ENCODE measurements at regions not wholly inside any gene's neighbourhood (a gene's known extent, or its start where the extent isn't known, plus 50 kb on each side); places are given as distances from the start of the nearest gene placed in this dataset.

GRCh38 chr20:56697476-56697875, 68.4 kb downstream of the TFAP2C start:
- DNase-seq (ENCODE audit: extremely low spot score), result no peak
- TF ChIP-seq FOXK2 (IDR thresholded peaks at IDR 0.05), result no peak
- TF ChIP-seq FOXM1 (IDR thresholded peaks at IDR 0.05; ENCODE audit: borderline replicate concordance), result no peak
- TF ChIP-seq SUZ12 (IDR thresholded peaks at IDR 0.05), result no peak
- TF ChIP-seq L3MBTL2 (conservative IDR thresholded peaks at IDR 0.05), result no peak
- TF ChIP-seq ARNT (IDR thresholded peaks at IDR 0.05), result no peak
- TF ChIP-seq BHLHE40 (IDR thresholded peaks at IDR 0.05; ENCODE audit: borderline replicate concordance), result no peak
- TF ChIP-seq LEF1 (IDR thresholded peaks at IDR 0.05; ENCODE audit: borderline replicate concordance), result no peak
- TF ChIP-seq SP1 (IDR thresholded peaks at IDR 0.05), result no peak
- TF ChIP-seq TARDBP (IDR thresholded peaks at IDR 0.05), result no peak
- TF ChIP-seq FOXA1 (IDR thresholded peaks at IDR 0.05), result no peak
- no peak for TF ChIP-seq CTBP1 (IDR thresholded peaks at IDR 0.05; ENCODE audit: borderline replicate concordance)
- no peak for TF ChIP-seq NFRKB (IDR thresholded peaks at IDR 0.05)
- POLR2A ChIA-PET, result no interaction called here
- CTCF ChIA-PET, result no interaction called here

- POLR2A ChIA-PET, result no interaction called here
- TF ChIP-seq ZNF384 (IDR thresholded peaks at IDR 0.05), result no peak
- TF ChIP-seq ELF4 (IDR thresholded peaks at IDR 0.05), result no peak
- TF ChIP-seq HDGF (IDR thresholded peaks at IDR 0.05; ENCODE audit: borderline replicate concordance), result no peak
- no peak for TF ChIP-seq ARNT (IDR thresholded peaks at IDR 0.05)
- TF ChIP-seq FOXK2 (IDR thresholded peaks at IDR 0.05), result no peak
- no peak for TF ChIP-seq NFRKB (IDR thresholded peaks at IDR 0.05)
- no peak for TF ChIP-seq PKNOX1 (IDR thresholded peaks at IDR 0.05)
- no peak for TF ChIP-seq FOXM1 (IDR thresholded peaks at IDR 0.05; ENCODE audit: borderline replicate concordance)
- no peak for TF ChIP-seq FOXA1 (IDR thresholded peaks at IDR 0.05)
- no peak for TF ChIP-seq LEF1 (IDR thresholded peaks at IDR 0.05; ENCODE audit: borderline replicate concordance)
- no peak for DNase-seq (ENCODE audit: extremely low spot score)
- CTCF ChIA-PET, result no interaction called here
Measured at GRCh38 chr20:56698297-56698696, 69.2 kb downstream of the TFAP2C start.

- ChIA-PET POLR2A (no interaction called here), CTCF (no interaction called here)
- DNase-seq (ENCODE audit: extremely low spot score), result no peak
- TF ChIP-seq FOXA1 (IDR thresholded peaks at IDR 0.05), result no peak
- no peak for TF ChIP-seq BHLHE40 (IDR thresholded peaks at IDR 0.05; ENCODE audit: borderline replicate concordance)
- TF ChIP-seq SUZ12 (IDR thresholded peaks at IDR 0.05), result no peak
- no peak for TF ChIP-seq NFRKB (IDR thresholded peaks at IDR 0.05)
- no peak for TF ChIP-seq FOXM1 (IDR thresholded peaks at IDR 0.05; ENCODE audit: borderline replicate concordance)
- no peak for TF ChIP-seq ARNT (IDR thresholded peaks at IDR 0.05)
- no peak for TF ChIP-seq HDGF (IDR thresholded peaks at IDR 0.05; ENCODE audit: borderline replicate concordance)
- TF ChIP-seq FOXK2 (IDR thresholded peaks at IDR 0.05), result no peak
- TF ChIP-seq ZNF384 (IDR thresholded peaks at IDR 0.05), result no peak
- no peak for TF ChIP-seq PKNOX1 (IDR thresholded peaks at IDR 0.05)
- TF ChIP-seq SP1 (IDR thresholded peaks at IDR 0.05), result no peak
- TF ChIP-seq TARDBP (IDR thresholded peaks at IDR 0.05), result no peak
- TF ChIP-seq LEF1 (IDR thresholded peaks at IDR 0.05; ENCODE audit: borderline replicate concordance), result no peak
- TF ChIP-seq ELF4 (IDR thresholded peaks at IDR 0.05), result no peak
- TF ChIP-seq L3MBTL2 (conservative IDR thresholded peaks at IDR 0.05), result no peak
- no peak for TF ChIP-seq CTBP1 (IDR thresholded peaks at IDR 0.05; ENCODE audit: borderline replicate concordance)
Measured at GRCh38 chr20:56698749-56699148, 69.6 kb downstream of the TFAP2C start.

- TF ChIP-seq L3MBTL2 (conservative IDR thresholded peaks at IDR 0.05) (no peak), ARNT (IDR thresholded peaks at IDR 0.05) (no peak), HDGF (IDR thresholded peaks at IDR 0.05; ENCODE audit: borderline replicate concordance) (no peak), ZNF384 (IDR thresholded peaks at IDR 0.05) (no peak), ELF4 (IDR thresholded peaks at IDR 0.05) (no peak), FOXK2 (IDR thresholded peaks at IDR 0.05) (no peak), CTBP1 (IDR thresholded peaks at IDR 0.05; ENCODE audit: borderline replicate concordance) (no peak), SUZ12 (IDR thresholded peaks at IDR 0.05) (no peak), PKNOX1 (IDR thresholded peaks at IDR 0.05) (no peak), BHLHE40 (IDR thresholded peaks at IDR 0.05; ENCODE audit: borderline replicate concordance) (no peak), NFRKB (IDR thresholded peaks at IDR 0.05) (no peak), LEF1 (IDR thresholded peaks at IDR 0.05; ENCODE audit: borderline replicate concordance) (no peak)
- no peak for DNase-seq (ENCODE audit: extremely low spot score)
- CTCF ChIA-PET, result no interaction called here
- POLR2A ChIA-PET, result no interaction called here
Measured at GRCh38 chr20:56702931-56703840, 74.1 kb downstream of the TFAP2C start.

- TF ChIP-seq CTBP1 (IDR thresholded peaks at IDR 0.05; ENCODE audit: borderline replicate concordance), result no peak
- no peak for TF ChIP-seq ZNF384 (IDR thresholded peaks at IDR 0.05)
- TF ChIP-seq FOXM1 (IDR thresholded peaks at IDR 0.05; ENCODE audit: borderline replicate concordance), result no peak
- TF ChIP-seq BHLHE40 (IDR thresholded peaks at IDR 0.05; ENCODE audit: borderline replicate concordance), result no peak
- TF ChIP-seq SP1 (IDR thresholded peaks at IDR 0.05), result no peak
- TF ChIP-seq ELF4 (IDR thresholded peaks at IDR 0.05), result no peak
- no peak for TF ChIP-seq TARDBP (IDR thresholded peaks at IDR 0.05)
- no peak for TF ChIP-seq FOXK2 (IDR thresholded peaks at IDR 0.05)
- no peak for TF ChIP-seq LEF1 (IDR thresholded peaks at IDR 0.05; ENCODE audit: borderline replicate concordance)
- no peak for TF ChIP-seq ARNT (IDR thresholded peaks at IDR 0.05)
- TF ChIP-seq L3MBTL2 (conservative IDR thresholded peaks at IDR 0.05), result no peak
- no peak for TF ChIP-seq HDGF (IDR thresholded peaks at IDR 0.05; ENCODE audit: borderline replicate concordance)
- no peak for TF ChIP-seq PKNOX1 (IDR thresholded peaks at IDR 0.05)
- TF ChIP-seq SUZ12 (IDR thresholded peaks at IDR 0.05), result no peak
- no peak for TF ChIP-seq FOXA1 (IDR thresholded peaks at IDR 0.05)
- CTCF ChIA-PET, result no interaction called here
- POLR2A ChIA-PET, result no interaction called here
- no peak for DNase-seq (ENCODE audit: extremely low spot score)
Measured at GRCh38 chr20:56706867-56707360, 77.8 kb downstream of the TFAP2C start.

Measured in HEK293T (cell line).